ENCODE measurements at regions not wholly inside any gene's neighbourhood (a gene's known extent, or its start where the extent isn't known, plus 50 kb on each side); places are given as distances from the start of the nearest gene placed in this dataset.

- no peak overlapping the region for H3K9ac ChIP-seq (ENCODE audit: low read length)
- H3K36me3 ChIP-seq (ENCODE audit: control insufficient read depth, low read depth, low read length) = no peaks in the 10 kb centered on the region
- H3K4me3 ChIP-seq (ENCODE audit: low read length) = no peak overlapping the region
- H3K4me1 ChIP-seq (ENCODE audit: control insufficient read depth, low read depth, low read length) = no peaks in the 10 kb centered on the region
- no peak overlapping the region for H3K27ac ChIP-seq (ENCODE audit: low read length)
- H3K27me3 ChIP-seq (ENCODE audit: control insufficient read depth, insufficient read depth, low read length) = no peaks in the 10 kb centered on the region
- H3K9me3 ChIP-seq (ENCODE audit: control insufficient read depth, low read depth, low read length) = no peaks in the 10 kb centered on the region
These were observed 131.0 kb downstream of the ANKRD60 start for GRCh38 chr20:58097429-58097828.

DNA sequence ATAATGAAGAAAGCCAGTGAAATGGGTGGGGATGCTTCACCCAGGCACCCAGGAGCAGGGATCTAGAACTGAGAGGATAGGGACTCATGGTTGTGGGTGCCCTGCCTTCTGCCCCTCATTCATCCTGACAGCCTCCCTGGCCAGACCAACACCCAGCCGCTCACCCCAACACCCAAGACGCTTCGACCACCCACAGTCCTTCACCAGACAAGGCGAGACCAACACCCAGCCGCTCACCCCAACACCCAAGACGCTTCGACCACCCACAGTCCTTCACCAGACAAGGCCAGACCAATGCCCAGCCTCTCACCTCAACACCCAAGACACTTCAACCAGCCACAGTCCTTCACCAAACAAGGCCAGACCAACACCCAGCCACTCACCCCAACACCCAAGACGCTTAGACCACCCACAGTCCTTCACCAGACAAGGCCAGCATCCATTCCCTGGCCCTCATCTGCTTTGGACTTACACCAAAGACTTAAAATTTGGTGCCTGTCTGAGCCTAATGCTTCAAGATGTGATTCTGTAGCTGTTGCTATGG lies 131.5 kb downstream of the ANKRD60 start:
- Histone ChIP-seq H3K9me3 (ENCODE audit: control insufficient read depth, low read depth, low read length) (no peaks in the 10 kb centered on the region), H3K36me3 (ENCODE audit: control insufficient read depth, low read depth, low read length) (no peaks in the 10 kb centered on the region), H3K4me3 (ENCODE audit: low read length) (no peak overlapping the region), H3K9ac (ENCODE audit: low read length) (no peak overlapping the region), H3K27ac (ENCODE audit: low read length) (no peak overlapping the region), H3K27me3 (ENCODE audit: control insufficient read depth, insufficient read depth, low read length) (no peaks in the 10 kb centered on the region), H3K4me1 (ENCODE audit: control insufficient read depth, low read depth, low read length) (no peaks in the 10 kb centered on the region)

DNA sequence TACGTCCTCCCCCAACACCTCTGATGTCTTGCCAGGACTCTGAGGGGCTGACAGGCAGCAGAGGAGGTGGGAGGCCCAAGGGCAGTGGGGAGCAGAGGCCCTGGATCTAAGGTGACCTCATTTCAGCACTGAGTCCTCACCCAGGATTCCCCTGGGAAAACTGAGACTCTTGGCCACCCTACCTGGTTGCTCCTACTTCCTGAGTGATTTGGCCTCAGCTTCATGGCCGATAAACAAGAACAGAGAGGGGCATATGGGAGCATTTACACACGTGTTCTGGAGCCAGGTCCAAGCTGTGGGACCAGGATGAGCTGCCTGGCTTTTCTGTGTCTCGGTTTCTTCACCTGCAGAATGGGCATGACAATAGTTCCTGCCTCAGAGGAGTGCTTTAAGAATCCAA lies 133.8 kb downstream of the ANKRD60 start:
- H3K27me3 ChIP-seq (ENCODE audit: control insufficient read depth, insufficient read depth, low read length) = no peaks in the 10 kb centered on the region
- H3K9me3 ChIP-seq (ENCODE audit: control insufficient read depth, low read depth, low read length) = no peaks in the 10 kb centered on the region
- no peak overlapping the region for H3K27ac ChIP-seq (ENCODE audit: low read length)

DNA sequence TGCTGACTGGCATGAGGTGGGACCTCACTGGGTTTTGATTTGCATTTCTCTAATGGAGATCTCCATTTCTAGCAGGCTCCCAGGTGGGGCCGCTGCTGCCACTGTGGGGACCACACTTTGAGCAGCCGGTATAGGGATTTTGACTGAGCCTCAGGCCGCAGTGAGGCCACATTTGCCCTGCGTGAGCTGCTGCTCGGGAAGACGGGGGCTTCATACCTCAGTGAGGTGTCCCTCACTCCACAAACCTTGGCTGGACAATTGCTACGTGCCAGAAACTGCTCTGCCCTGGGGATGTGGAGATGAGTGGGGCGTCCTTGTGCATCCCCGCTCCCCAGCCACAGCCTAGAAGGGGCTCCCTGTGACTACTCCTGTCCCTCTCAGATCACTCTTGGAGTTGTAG lies 134.3 kb downstream of the ANKRD60 start:
- no peaks in the 10 kb centered on the region for H3K9me3 ChIP-seq (ENCODE audit: control insufficient read depth, low read depth, low read length)
- H3K4me3 ChIP-seq (ENCODE audit: low read length) = no peak overlapping the region
- H3K27me3 ChIP-seq (ENCODE audit: control insufficient read depth, insufficient read depth, low read length) = no peaks in the 10 kb centered on the region
- no peak overlapping the region for H3K27ac ChIP-seq (ENCODE audit: low read length)
- no peaks in the 10 kb centered on the region for H3K36me3 ChIP-seq (ENCODE audit: control insufficient read depth, low read depth, low read length)
- H3K9ac ChIP-seq (ENCODE audit: low read length) = no peak overlapping the region
- no peaks in the 10 kb centered on the region for H3K4me1 ChIP-seq (ENCODE audit: control insufficient read depth, low read depth, low read length)

More for the DNA sequence above, 133.8 kb downstream of the ANKRD60 start:
- Histone ChIP-seq H3K9ac (ENCODE audit: low read length) (no peak overlapping the region), H3K4me1 (ENCODE audit: control insufficient read depth, low read depth, low read length) (no peaks in the 10 kb centered on the region), H3K36me3 (ENCODE audit: control insufficient read depth, low read depth, low read length) (no peaks in the 10 kb centered on the region), H3K4me3 (ENCODE audit: low read length) (no peak overlapping the region)

DNA sequence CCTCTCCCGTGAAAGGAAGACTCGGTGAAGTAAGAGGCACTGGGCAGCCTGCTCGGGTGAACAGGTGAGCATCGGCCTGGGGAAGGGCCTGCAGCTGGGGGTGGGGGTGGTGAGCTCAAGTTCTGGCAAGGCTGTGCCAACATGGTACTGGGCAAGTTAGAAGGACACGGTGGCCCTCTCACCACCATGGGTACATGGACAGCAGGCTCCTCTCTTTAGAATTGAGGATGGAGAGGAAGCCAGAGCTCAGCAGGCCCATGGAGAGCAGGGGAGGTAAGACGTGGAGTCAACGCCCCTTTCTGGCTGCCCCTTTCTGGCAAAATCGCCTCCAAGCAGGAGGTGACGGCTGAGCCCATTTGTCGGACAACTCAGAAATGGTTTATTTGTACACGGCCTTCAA lies 135.6 kb downstream of the ANKRD60 start:
- H3K4me1 ChIP-seq (ENCODE audit: control insufficient read depth, low read depth, low read length) = no peaks in the 10 kb centered on the region
- H3K9ac ChIP-seq (ENCODE audit: low read length) = no peak overlapping the region
- no peak overlapping the region for H3K4me3 ChIP-seq (ENCODE audit: low read length)
- H3K27ac ChIP-seq (ENCODE audit: low read length) = no peak overlapping the region
- H3K36me3 ChIP-seq (ENCODE audit: control insufficient read depth, low read depth, low read length) = no peaks in the 10 kb centered on the region
- H3K27me3 ChIP-seq (ENCODE audit: control insufficient read depth, insufficient read depth, low read length) = no peaks in the 10 kb centered on the region
- H3K9me3 ChIP-seq (ENCODE audit: control insufficient read depth, low read depth, low read length) = no peaks in the 10 kb centered on the region

DNA sequence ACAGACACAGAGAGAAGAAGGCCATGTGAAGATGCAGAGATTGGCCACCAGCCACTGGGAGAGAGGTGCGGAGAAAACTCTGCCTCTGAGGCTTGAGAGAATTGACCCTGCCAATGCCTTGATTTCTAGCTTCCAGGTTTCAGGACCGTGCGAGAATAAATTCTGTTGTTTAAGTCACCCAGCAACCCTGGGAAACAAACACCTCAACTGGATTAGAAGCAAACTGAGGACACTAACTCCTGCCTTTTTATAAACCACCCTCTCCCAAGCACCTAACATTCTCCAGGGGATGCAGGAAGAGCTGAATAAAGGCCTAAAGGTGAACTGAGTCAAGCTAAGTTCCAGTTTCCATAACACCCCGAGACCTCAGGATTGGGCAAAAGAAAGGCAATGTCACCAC lies 136.1 kb downstream of the ANKRD60 start:
- no peak overlapping the region for H3K27ac ChIP-seq (ENCODE audit: low read length)

GRCh38 chr20:58091810-58092209 lies 136.6 kb downstream of the ANKRD60 start:
- Histone ChIP-seq H3K4me3 (ENCODE audit: low read length) (no peak overlapping the region), H3K27me3 (ENCODE audit: control insufficient read depth, insufficient read depth, low read length) (no peaks in the 10 kb centered on the region), H3K4me1 (ENCODE audit: control insufficient read depth, low read depth, low read length) (no peaks in the 10 kb centered on the region), H3K9me3 (ENCODE audit: control insufficient read depth, low read depth, low read length) (no peaks in the 10 kb centered on the region), H3K36me3 (ENCODE audit: control insufficient read depth, low read depth, low read length) (no peaks in the 10 kb centered on the region), H3K27ac (ENCODE audit: low read length) (no peak overlapping the region), H3K9ac (ENCODE audit: low read length) (no peak overlapping the region)

More for the DNA sequence above, 136.1 kb downstream of the ANKRD60 start:
- H3K9me3 ChIP-seq (ENCODE audit: control insufficient read depth, low read depth, low read length) = no peaks in the 10 kb centered on the region
- H3K4me1 ChIP-seq (ENCODE audit: control insufficient read depth, low read depth, low read length) = no peaks in the 10 kb centered on the region
- H3K4me3 ChIP-seq (ENCODE audit: low read length) = no peak overlapping the region
- no peak overlapping the region for H3K9ac ChIP-seq (ENCODE audit: low read length)
- no peaks in the 10 kb centered on the region for H3K27me3 ChIP-seq (ENCODE audit: control insufficient read depth, insufficient read depth, low read length)
- no peaks in the 10 kb centered on the region for H3K36me3 ChIP-seq (ENCODE audit: control insufficient read depth, low read depth, low read length)

GRCh38 chr20:58090161-58090560 lies 138.3 kb downstream of the ANKRD60 start:
- no peaks in the 10 kb centered on the region for H3K27me3 ChIP-seq (ENCODE audit: control insufficient read depth, insufficient read depth, low read length)
- H3K36me3 ChIP-seq (ENCODE audit: control insufficient read depth, low read depth, low read length) = no peaks in the 10 kb centered on the region
- no peaks in the 10 kb centered on the region for H3K9me3 ChIP-seq (ENCODE audit: control insufficient read depth, low read depth, low read length)
- H3K4me3 ChIP-seq (ENCODE audit: low read length) = no peak overlapping the region
- no peaks in the 10 kb centered on the region for H3K4me1 ChIP-seq (ENCODE audit: control insufficient read depth, low read depth, low read length)
- H3K27ac ChIP-seq (ENCODE audit: low read length) = no peak overlapping the region
- no peak overlapping the region for H3K9ac ChIP-seq (ENCODE audit: low read length)

- no peak overlapping the region for H3K27ac ChIP-seq (ENCODE audit: low read length)
- no peak overlapping the region for H3K4me3 ChIP-seq (ENCODE audit: low read length)
- H3K36me3 ChIP-seq (ENCODE audit: control insufficient read depth, low read depth, low read length) = no peaks in the 10 kb centered on the region
- H3K27me3 ChIP-seq (ENCODE audit: control insufficient read depth, insufficient read depth, low read length) = no peaks in the 10 kb centered on the region
- no peaks in the 10 kb centered on the region for H3K4me1 ChIP-seq (ENCODE audit: control insufficient read depth, low read depth, low read length)
- H3K9me3 ChIP-seq (ENCODE audit: control insufficient read depth, low read depth, low read length) = no peaks in the 10 kb centered on the region
- H3K9ac ChIP-seq (ENCODE audit: low read length) = no peak overlapping the region
These were observed 139.8 kb downstream of the ANKRD60 start for GRCh38 chr20:58088625-58089024.

- H3K9ac ChIP-seq (ENCODE audit: low read length) = no peak overlapping the region
- no peaks in the 10 kb centered on the region for H3K9me3 ChIP-seq (ENCODE audit: control insufficient read depth, low read depth, low read length)
- no peaks in the 10 kb centered on the region for H3K36me3 ChIP-seq (ENCODE audit: control insufficient read depth, low read depth, low read length)
- H3K4me1 ChIP-seq (ENCODE audit: control insufficient read depth, low read depth, low read length) = no peaks in the 10 kb centered on the region
- no peak overlapping the region for H3K4me3 ChIP-seq (ENCODE audit: low read length)
- H3K27me3 ChIP-seq (ENCODE audit: control insufficient read depth, insufficient read depth, low read length) = no peaks in the 10 kb centered on the region
- no peak overlapping the region for H3K27ac ChIP-seq (ENCODE audit: low read length)
These were observed 140.3 kb downstream of the ANKRD60 start for GRCh38 chr20:58088105-58088504.

- Histone ChIP-seq H3K4me1 (ENCODE audit: control insufficient read depth, low read depth, low read length) (no peaks in the 10 kb centered on the region), H3K36me3 (ENCODE audit: control insufficient read depth, low read depth, low read length) (no peaks in the 10 kb centered on the region), H3K4me3 (ENCODE audit: low read length) (no peak overlapping the region), H3K27me3 (ENCODE audit: control insufficient read depth, insufficient read depth, low read length) (no peaks in the 10 kb centered on the region), H3K9me3 (ENCODE audit: control insufficient read depth, low read depth, low read length) (no peaks in the 10 kb centered on the region), H3K27ac (ENCODE audit: low read length) (no peak overlapping the region), H3K9ac (ENCODE audit: low read length) (no peak overlapping the region)
These were observed 140.9 kb downstream of the ANKRD60 start for GRCh38 chr20:58087562-58087858.

GRCh38 chr20:58086763-58087561 lies 141.5 kb downstream of the ANKRD60 start:
- no peaks in the 10 kb centered on the region for H3K27me3 ChIP-seq (ENCODE audit: control insufficient read depth, insufficient read depth, low read length)

More at GRCh38 chr20:58086763-58087561, 141.5 kb downstream of the ANKRD60 start:
- Histone ChIP-seq H3K9ac (ENCODE audit: low read length) (no peak overlapping the region), H3K4me3 (ENCODE audit: low read length) (no peak overlapping the region), H3K9me3 (ENCODE audit: control insufficient read depth, low read depth, low read length) (no peaks in the 10 kb centered on the region), H3K4me1 (ENCODE audit: control insufficient read depth, low read depth, low read length) (no peaks in the 10 kb centered on the region), H3K27ac (ENCODE audit: low read length) (no peak overlapping the region), H3K36me3 (ENCODE audit: control insufficient read depth, low read depth, low read length) (no peaks in the 10 kb centered on the region)
